Endothelial cell of umbilical vein (primary cell): ENCODE measurements at regions not wholly inside any gene's neighbourhood (a gene's known extent, or its start where the extent isn't known, plus 50 kb on each side); places are given as distances from the start of the nearest gene placed in this dataset.

Experiments used
- BruUV-seq: library from RNA; stranded (reverse); fragments of 400-500 nt; replicated peaks from 2 replicates; lab custom pipeline; 2021; lab: Mats Ljungman, UMichigan
- CTCF ChIA-PET: fragments of 300-600, 350-600 bp; sonication (Branson Sonifier 250); formaldehyde crosslinking; loops from one replicate; lab custom pipeline; 2021; ENCODE audit warnings: antibody characterized with exemption, inconsistent platforms; lab: Charles Lee
- POLR2A ChIA-PET: fragments of 300-600, 350-600 bp; sonication (Branson Sonifier 250); formaldehyde crosslinking; loops from one replicate; lab custom pipeline; 2021; ENCODE audit warnings: antibody characterized with exemption, inconsistent platforms; lab: Charles Lee
- DNase-seq: peaks from one replicate; pipeline ENCODE4 v3.0.0-alpha.2; 2011; ENCODE audit warnings: low read depth, low spot score
- FAIRE-seq: peaks from 2 replicates; lab custom pipeline; 2011; peaks lifted over from hg19 to GRCh38; lab: Jason Lieb, UNC
- H2AFZ ChIP-seq: 2 replicates; pipeline ENCODE4 v1.6.0; 2012; ENCODE audit warnings: low read depth, low read length, control low read depth, inconsistent platforms
- H3K27ac ChIP-seq: 2 replicates; pipeline ENCODE4 v1.5.1; 2011; ENCODE audit warnings: low read depth, mild to moderate bottlenecking, control low read depth, low read length, moderate library complexity; ENCODE audit not compliant: insufficient read depth
- H3K27me3 ChIP-seq, 2 experiments: 2 replicates each; pipeline versions ENCODE4 v1.6.0 to v1.6.1; 2011; ENCODE audit warnings: low read length in 2 of 2, mixed read lengths in 1 of 2; ENCODE audit not compliant: control insufficient read depth in 2 of 2, insufficient read depth in 2 of 2
- H3K36me3 ChIP-seq, 2 experiments: 2 replicates in 1 of 2; 3 replicates in 1 of 2; pipeline ENCODE4 v1.5.1; 2011; ENCODE audit warnings: low read length in 2 of 2, mild to moderate bottlenecking in 1 of 2, moderate library complexity in 1 of 2; ENCODE audit not compliant: control insufficient read depth in 2 of 2, insufficient read depth in 2 of 2; ENCODE audit errors: extremely low read depth in 1 of 2
- H3K4me1 ChIP-seq: 3 replicates; pipeline ENCODE4 v1.5.1; 2011; ENCODE audit warnings: mild to moderate bottlenecking, low read length; ENCODE audit not compliant: control insufficient read depth, insufficient read depth; ENCODE audit errors: extremely low read depth
- H3K4me2 ChIP-seq: 2 replicates; pipeline ENCODE4 v1.6.1; 2011; ENCODE audit warnings: low read length, control low read depth, mixed read lengths; ENCODE audit not compliant: insufficient read depth
- H3K4me3 ChIP-seq, 3 experiments: fragments of 200-600 bp in 1 of 3; sonication (generic), shearing (Covaris generic) in 1 of 3; replicated peaks in 1 of 3; 2 replicates each; pipeline ENCODE4 v1.5.1; 2011 to 2016; ENCODE audit warnings: control low read depth in 3 of 3, low read length in 3 of 3, mild to moderate bottlenecking in 2 of 3, inconsistent platforms in 1 of 3, low read depth in 1 of 3, moderate library complexity in 1 of 3; ENCODE audit not compliant: insufficient read depth in 1 of 3
- H3K79me2 ChIP-seq: 2 replicates; pipeline ENCODE4 v1.6.0; 2012; ENCODE audit warnings: low read length, inconsistent platforms; ENCODE audit not compliant: control insufficient read depth, insufficient read depth
- H3K9ac ChIP-seq: replicated peaks from 2 replicates; pipeline ENCODE3; 2011; ENCODE audit warnings: low read length, control low read depth; ENCODE audit not compliant: insufficient read depth; ENCODE audit errors: extremely low read depth
- H3K9me1 ChIP-seq: replicated peaks from 3 replicates; pipeline ENCODE4 v1.6.0; 2011; ENCODE audit warnings: mild to moderate bottlenecking, low read length; ENCODE audit not compliant: control insufficient read depth, insufficient read depth; ENCODE audit errors: extremely low read depth
- H3K9me3 ChIP-seq: replicated peaks from 2 replicates; pipeline ENCODE4 v1.5.1; 2012; ENCODE audit warnings: low read length, inconsistent platforms; ENCODE audit not compliant: control insufficient read depth, insufficient read depth
- H4K20me1 ChIP-seq: replicated peaks from 2 replicates; pipeline ENCODE3; 2011; ENCODE audit warnings: mild to moderate bottlenecking, low read length; ENCODE audit not compliant: control insufficient read depth, insufficient read depth; ENCODE audit errors: extremely low read depth
- EZH2 ChIP-seq: IDR thresholded peaks from 2 replicates; pipeline ENCODE4 v1.6.1; 2012; ENCODE audit warnings: borderline replicate concordance, low read depth, mild to moderate bottlenecking, moderate library complexity, low read length, inconsistent platforms; ENCODE audit not compliant: severe bottlenecking
- JUN ChIP-seq: IDR thresholded peaks from 2 replicates; pipeline ENCODE4 v1.6.1; 2011; ENCODE audit warnings: borderline replicate concordance, low read depth; ENCODE audit not compliant: insufficient read length, insufficient read depth
- POLR2AphosphoS5 ChIP-seq: IDR thresholded peaks from 2 replicates; pipeline ENCODE4 v1.6.1; 2012; ENCODE audit warnings: low read depth, mild to moderate bottlenecking, control low read depth, low read length, moderate library complexity; ENCODE audit not compliant: insufficient read depth
- dilution Hi-C: fragments of 300-500 bp; cut with MboI; formaldehyde crosslinking; loops from one replicate; pipeline ENCODE4 v1.15.0; 2019; ENCODE audit warnings: low sequenced_read_pairs; ENCODE audit not compliant: extremely low pct_ligation_motif_present
- intact Hi-C: fragments of 100-400 bp; cut with micrococcal nuclease; formaldehyde crosslinking; loops from one replicate; pipeline ENCODE4 v1.10.0; 2022
- TF ChIP-seq, protein P1 (sequence below), 2 donors: IDR thresholded peaks; 1 replicate in 1 of 2; 2 replicates in 1 of 2; pipeline ENCODE4 v1.5.1; 2011; ENCODE audit warnings: low read length in 2 of 2, mild to moderate bottlenecking in 2 of 2, moderate library complexity in 2 of 2, control low read depth in 1 of 2, inconsistent platforms in 1 of 2, low read depth in 1 of 2; ENCODE audit not compliant: insufficient read depth in 1 of 2; ENCODE audit errors: extremely low read depth in 1 of 2

GRCh38 chr9:82605657-82606031, 457.3 kb downstream of the RASEF start:
- ChIA-PET POLR2A (no interaction called here), CTCF (interaction anchor here (2.1 to 2.4 kb wide), 2 partner anchors 1083 to 1293 kb away, joined by 7 to 9 read pairs; no protein-coding TSS in a partner anchor)
- no peak overlapping the region for H3K27ac ChIP-seq
- TF ChIP-seq JUN (no peak), EZH2 (no peak)
- TF ChIP-seq, protein P1, sequence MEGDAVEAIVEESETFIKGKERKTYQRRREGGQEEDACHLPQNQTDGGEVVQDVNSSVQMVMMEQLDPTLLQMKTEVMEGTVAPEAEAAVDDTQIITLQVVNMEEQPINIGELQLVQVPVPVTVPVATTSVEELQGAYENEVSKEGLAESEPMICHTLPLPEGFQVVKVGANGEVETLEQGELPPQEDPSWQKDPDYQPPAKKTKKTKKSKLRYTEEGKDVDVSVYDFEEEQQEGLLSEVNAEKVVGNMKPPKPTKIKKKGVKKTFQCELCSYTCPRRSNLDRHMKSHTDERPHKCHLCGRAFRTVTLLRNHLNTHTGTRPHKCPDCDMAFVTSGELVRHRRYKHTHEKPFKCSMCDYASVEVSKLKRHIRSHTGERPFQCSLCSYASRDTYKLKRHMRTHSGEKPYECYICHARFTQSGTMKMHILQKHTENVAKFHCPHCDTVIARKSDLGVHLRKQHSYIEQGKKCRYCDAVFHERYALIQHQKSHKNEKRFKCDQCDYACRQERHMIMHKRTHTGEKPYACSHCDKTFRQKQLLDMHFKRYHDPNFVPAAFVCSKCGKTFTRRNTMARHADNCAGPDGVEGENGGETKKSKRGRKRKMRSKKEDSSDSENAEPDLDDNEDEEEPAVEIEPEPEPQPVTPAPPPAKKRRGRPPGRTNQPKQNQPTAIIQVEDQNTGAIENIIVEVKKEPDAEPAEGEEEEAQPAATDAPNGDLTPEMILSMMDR (IDR thresholded peaks at IDR 0.05; ENCODE audit: extremely low read depth in 1 of 2, insufficient read depth in 1 of 2, low read depth in 1 of 2, low read length in 2 of 2), result no peak
- H3K4me1 ChIP-seq, result no peaks in the 10 kb centered on the region
- no TSS peak for BruUV-seq
- no peak overlapping the region for H3K4me3 ChIP-seq
- H3K79me2 ChIP-seq, result no peaks in the 10 kb centered on the region
- FAIRE-seq (no peak), DNase-seq (no peak)
- dilution Hi-C loops (no loop called here), intact Hi-C loops (loop anchor here (2.0 to 10.0 kb wide), 5 partner anchors 357 to 1293 kb away; partner anchors contain the start of gene TLE1)
- H2AFZ ChIP-seq, result no peak overlapping the region
- no peaks in the 10 kb centered on the region for H3K36me3 ChIP-seq
- no peaks in the 10 kb centered on the region for H3K9me3 ChIP-seq
- no peak overlapping the region for H3K9ac ChIP-seq
- H3K4me2 ChIP-seq, result no peak overlapping the region
- H3K27me3 ChIP-seq, result no peaks in the 10 kb centered on the region
- H3K9me1 ChIP-seq, result no peaks in the 10 kb centered on the region
- no peaks in the 10 kb centered on the region for H4K20me1 ChIP-seq

DNA sequence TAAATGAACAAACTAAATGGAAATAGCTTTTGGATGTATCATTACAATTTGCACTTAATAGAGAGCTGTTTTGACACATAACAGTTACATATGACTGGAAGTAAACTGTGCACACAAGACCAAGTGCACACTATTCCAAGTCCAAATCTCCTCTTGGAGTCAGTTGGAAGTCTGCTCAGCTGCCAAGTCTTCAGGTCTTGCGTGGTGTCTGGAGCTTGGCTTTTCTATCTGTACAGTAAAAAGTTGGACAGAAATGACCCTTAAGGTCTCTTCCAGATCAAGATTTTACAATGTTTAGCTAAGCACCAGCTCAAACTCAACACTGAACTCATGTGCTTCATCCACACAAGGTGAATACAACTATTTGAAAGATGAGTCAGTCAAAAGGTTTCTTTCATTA, 456.9 kb downstream of the RASEF start:
- Histone ChIP-seq H3K9me3 (no peaks in the 10 kb centered on the region), H2AFZ (no peak overlapping the region), H3K4me2 (no peak overlapping the region), H3K36me3 (no peaks in the 10 kb centered on the region), H3K79me2 (no peaks in the 10 kb centered on the region), H3K9ac (no peak overlapping the region), H3K4me3 (no peak overlapping the region), H4K20me1 (no peaks in the 10 kb centered on the region), H3K4me1 (no peaks in the 10 kb centered on the region), H3K27me3 (no peaks in the 10 kb centered on the region), H3K9me1 (no peaks in the 10 kb centered on the region), H3K27ac (no peak overlapping the region)
- FAIRE-seq (no peak), DNase-seq (no peak)
- TF ChIP-seq, protein P1 (IDR thresholded peaks at IDR 0.05; ENCODE audit: extremely low read depth in 1 of 2, insufficient read depth in 1 of 2, low read depth in 1 of 2, low read length in 2 of 2), result no peak
- TF ChIP-seq JUN (no peak), POLR2AphosphoS5 (no peak)
- POLR2A ChIA-PET, result no interaction called here
- intact Hi-C loops, result loop anchor here (2.0 to 10.0 kb wide), 5 partner anchors 356 to 1294 kb away; partner anchors contain the start of gene TLE1
- BruUV-seq, result no TSS peak
- CTCF ChIA-PET, result interaction anchor here (1.1 to 2.4 kb wide), 4 partner anchors 9 to 1294 kb away, joined by 4 to 9 read pairs (median 6); partner anchors contain the start of gene TLE1
- dilution Hi-C loops, result no loop called here
